ENCODE measurements at regions not wholly inside any gene's neighbourhood (a gene's known extent, or its start where the extent isn't known, plus 50 kb on each side); places are given as distances from the start of the nearest gene placed in this dataset.

DNA sequence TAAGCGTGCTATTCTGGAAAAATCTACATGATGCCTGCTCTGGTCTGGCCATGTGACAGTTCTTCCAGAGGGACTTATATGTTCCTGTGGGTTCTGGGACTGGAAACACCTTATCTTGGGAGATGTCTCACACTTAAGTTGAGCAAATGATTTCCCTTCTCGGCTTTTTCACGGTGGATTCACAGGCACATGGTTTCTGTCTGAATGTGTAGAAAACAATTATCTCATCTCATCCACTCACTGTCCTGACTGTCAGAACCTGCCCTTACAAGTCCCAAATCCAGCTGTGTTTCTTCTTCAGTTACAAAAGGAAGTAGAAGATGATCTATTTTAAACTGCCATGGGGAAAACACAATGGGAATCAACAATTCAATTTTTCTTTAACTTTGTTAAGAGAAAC, 184.0 kb downstream of the SYK start:
- Histone ChIP-seq H3K4ac (replicated peaks; ENCODE audit: insufficient read length, low read depth, low read length) (no peak overlapping the region), H3K23ac (ENCODE audit: insufficient read length) (no peak overlapping the region), H4K20me1 (replicated peaks in 1 of 2; ENCODE audit: control insufficient read depth in 1 of 2, insufficient read depth in 2 of 2, low read length in 2 of 2) (no peaks in the 10 kb centered on the region), H3K23me2 (ENCODE audit: low read depth, low read length) (no peaks in the 10 kb centered on the region), H2BK5ac (ENCODE audit: low read depth, low read length) (no peak overlapping the region), H3K27ac (ENCODE audit: low read depth, low read length) (no peak overlapping the region), H2BK20ac (ENCODE audit: low read length) (no peak overlapping the region), H3K9ac (replicated peaks in 1 of 4; ENCODE audit: extremely low read depth in 1 of 4, low read depth in 3 of 4, low read length in 3 of 4) (no peak overlapping the region), H3K4me1 (replicated peaks in 1 of 4; ENCODE audit: control insufficient read depth in 3 of 4, insufficient read depth in 4 of 4, low read length in 3 of 4) (no peaks in the 10 kb centered on the region), H3K79me1 (ENCODE audit: low read depth, low read length) (no peaks in the 10 kb centered on the region), H3K36me3 (ENCODE audit: control insufficient read depth in 2 of 4, insufficient read depth in 4 of 4, low read length in 3 of 4) (no peaks in the 10 kb centered on the region; a peak in 1 of 8 replicates), H3K56ac (replicated peaks; ENCODE audit: insufficient read length, low read depth, low read length) (no peak overlapping the region), H2AK5ac (ENCODE audit: low read depth, low read length) (no peak overlapping the region), H4K91ac (replicated peaks; ENCODE audit: insufficient read length, low read length) (no peak overlapping the region), H3K79me2 (ENCODE audit: control insufficient read depth in 1 of 2, insufficient read depth in 2 of 2, low read length in 2 of 2) (no peaks in the 10 kb centered on the region), H2BK12ac (ENCODE audit: low read depth, low read length) (no peak overlapping the region), H4K8ac (ENCODE audit: extremely low read depth, insufficient read depth, low read length) (no peak overlapping the region), H3K4me3 (ENCODE audit: extremely low read depth in 1 of 4, insufficient read depth in 2 of 4, low read depth in 3 of 4, low read length in 4 of 4) (no peak overlapping the region), H2AFZ (ENCODE audit: low read length) (no peak overlapping the region), H2BK120ac (replicated peaks; ENCODE audit: low read depth, low read length) (no peak overlapping the region), H3K9me3 (ENCODE audit: insufficient read depth in 2 of 2, low read depth in 1 of 2, low read length in 1 of 2) (no peaks in the 10 kb centered on the region; a peak in 1 of 4 replicates), H4K5ac (ENCODE audit: insufficient read length, low read depth, low read length) (no peak overlapping the region), H3K4me2 (ENCODE audit: insufficient read depth in 1 of 2, low read depth in 2 of 2, low read length in 2 of 2) (no peak overlapping the region), H3K18ac (ENCODE audit: extremely low read depth, low read length) (no peak overlapping the region), H3K14ac (ENCODE audit: insufficient read length) (no peak overlapping the region), H3K27me3 (replicated peaks in 1 of 4; ENCODE audit: control insufficient read depth in 3 of 4, extremely low read depth in 1 of 4, insufficient read depth in 3 of 4, low read length in 3 of 4) (no peaks in the 10 kb centered on the region), H2BK15ac (ENCODE audit: low read length) (no peak overlapping the region)
- DNase-seq (ENCODE audit: low read depth in 1 of 2, low spot score in 2 of 2) (no peak), FAIRE-seq (no peak)
- CTCF ChIA-PET (ENCODE audit: partially characterized antibody) = interaction anchor here (1.0 to 4.1 kb wide), 11 partner anchors 10 to 268 kb away, joined by 3 to 24 read pairs (median 4); no protein-coding TSS in a partner anchor
- POLR2A ChIA-PET (ENCODE audit: partially characterized antibody) = no interaction called here
- 89% methylated on average over 3 of the region's 3 CpGs; no CpG with 5 or more reads in 1 of the 2 experiments for WGBS, 2 experiments (ENCODE audit: extremely low coverage in 1 of 2, insufficient coverage in 1 of 2, insufficient read length in 1 of 2, insufficient replicate concordance in 2 of 2, low coverage in 1 of 2, low lambda C conversion rate in 2 of 2, missing lambda C conversion rate in 1 of 2)
- TF ChIP-seq HDAC6 (IDR thresholded peaks at IDR 0.05; ENCODE audit: low read depth, low read length) (no peak), SP4 (IDR thresholded peaks at IDR 0.05; ENCODE audit: low read length) (no peak), TCF12 (IDR thresholded peaks at IDR 0.05; ENCODE audit: low read depth, low read length) (no peak), SRF (IDR thresholded peaks at IDR 0.05; ENCODE audit: low read depth, low read length) (no peak), JUND (IDR thresholded peaks at IDR 0.05; ENCODE audit: low read length) (no peak), BACH1 (IDR thresholded peaks at IDR 0.05; ENCODE audit: low read length) (no peak), TAF1 (IDR thresholded peaks at IDR 0.05; ENCODE audit: low read depth, low read length) (no peak), POLR2A (IDR thresholded peaks at IDR 0.05; ENCODE audit: control extremely low read depth in 1 of 2, low read depth in 2 of 2, low read length in 2 of 2) (no peak), RBBP5 (IDR thresholded peaks at IDR 0.05; ENCODE audit: borderline replicate concordance, low read depth, low read length) (no peak), YY1 (IDR thresholded peaks at IDR 0.05; ENCODE audit: low read depth, low read length) (no peak)
- TF ChIP-seq, protein P1, sequence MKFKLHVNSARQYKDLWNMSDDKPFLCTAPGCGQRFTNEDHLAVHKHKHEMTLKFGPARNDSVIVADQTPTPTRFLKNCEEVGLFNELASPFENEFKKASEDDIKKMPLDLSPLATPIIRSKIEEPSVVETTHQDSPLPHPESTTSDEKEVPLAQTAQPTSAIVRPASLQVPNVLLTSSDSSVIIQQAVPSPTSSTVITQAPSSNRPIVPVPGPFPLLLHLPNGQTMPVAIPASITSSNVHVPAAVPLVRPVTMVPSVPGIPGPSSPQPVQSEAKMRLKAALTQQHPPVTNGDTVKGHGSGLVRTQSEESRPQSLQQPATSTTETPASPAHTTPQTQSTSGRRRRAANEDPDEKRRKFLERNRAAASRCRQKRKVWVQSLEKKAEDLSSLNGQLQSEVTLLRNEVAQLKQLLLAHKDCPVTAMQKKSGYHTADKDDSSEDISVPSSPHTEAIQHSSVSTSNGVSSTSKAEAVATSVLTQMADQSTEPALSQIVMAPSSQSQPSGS (IDR thresholded peaks at IDR 0.05; ENCODE audit: low read length) = no peak
- TF ChIP-seq, protein P2, sequence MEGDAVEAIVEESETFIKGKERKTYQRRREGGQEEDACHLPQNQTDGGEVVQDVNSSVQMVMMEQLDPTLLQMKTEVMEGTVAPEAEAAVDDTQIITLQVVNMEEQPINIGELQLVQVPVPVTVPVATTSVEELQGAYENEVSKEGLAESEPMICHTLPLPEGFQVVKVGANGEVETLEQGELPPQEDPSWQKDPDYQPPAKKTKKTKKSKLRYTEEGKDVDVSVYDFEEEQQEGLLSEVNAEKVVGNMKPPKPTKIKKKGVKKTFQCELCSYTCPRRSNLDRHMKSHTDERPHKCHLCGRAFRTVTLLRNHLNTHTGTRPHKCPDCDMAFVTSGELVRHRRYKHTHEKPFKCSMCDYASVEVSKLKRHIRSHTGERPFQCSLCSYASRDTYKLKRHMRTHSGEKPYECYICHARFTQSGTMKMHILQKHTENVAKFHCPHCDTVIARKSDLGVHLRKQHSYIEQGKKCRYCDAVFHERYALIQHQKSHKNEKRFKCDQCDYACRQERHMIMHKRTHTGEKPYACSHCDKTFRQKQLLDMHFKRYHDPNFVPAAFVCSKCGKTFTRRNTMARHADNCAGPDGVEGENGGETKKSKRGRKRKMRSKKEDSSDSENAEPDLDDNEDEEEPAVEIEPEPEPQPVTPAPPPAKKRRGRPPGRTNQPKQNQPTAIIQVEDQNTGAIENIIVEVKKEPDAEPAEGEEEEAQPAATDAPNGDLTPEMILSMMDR (IDR thresholded peaks at IDR 0.05; ENCODE audit: control extremely low read depth in 1 of 3, insufficient read depth in 1 of 3, low read depth in 1 of 3, low read length in 3 of 3) = no peak
